ENCODE measurements at regions not wholly inside any gene's neighbourhood (a gene's known extent, or its start where the extent isn't known, plus 50 kb on each side); places are given as distances from the start of the nearest gene placed in this dataset.

GRCh38 chr3:72254483-72254882, 469.5 kb upstream of the PROK2 start:
- Histone ChIP-seq H3K36me3 (ENCODE audit: control insufficient read depth, insufficient read depth, low read length) (no peaks in the 10 kb centered on the region), H3K4me3 (ENCODE audit: low read length) (no peak overlapping the region), H3K9ac (ENCODE audit: low read length) (no peak overlapping the region), H3K27me3 (ENCODE audit: control insufficient read depth, insufficient read depth, low read length) (no peaks in the 10 kb centered on the region), H3K4me1 (ENCODE audit: control insufficient read depth, insufficient read depth, low read length) (peaks cover 19% of the 10 kb centered on the region), H3K9me3 (ENCODE audit: control insufficient read depth, low read length) (no peaks in the 10 kb centered on the region)

GRCh38 chr3:72250725-72251124, 465.8 kb upstream of the PROK2 start:
- no peak overlapping the region for H3K9ac ChIP-seq (ENCODE audit: low read length)
- no peaks in the 10 kb centered on the region for H3K9me3 ChIP-seq (ENCODE audit: control insufficient read depth, low read length)
- peaks cover 8% of the 10 kb centered on the region for H3K4me1 ChIP-seq (ENCODE audit: control insufficient read depth, insufficient read depth, low read length)
- no peaks in the 10 kb centered on the region for H3K27me3 ChIP-seq (ENCODE audit: control insufficient read depth, insufficient read depth, low read length)
- H3K4me3 ChIP-seq (ENCODE audit: low read length): no peak overlapping the region
- H3K36me3 ChIP-seq (ENCODE audit: control insufficient read depth, insufficient read depth, low read length): no peaks in the 10 kb centered on the region

- Histone ChIP-seq H3K4me3 (ENCODE audit: low read length) (no peak overlapping the region), H3K9me3 (ENCODE audit: control insufficient read depth, low read length) (no peaks in the 10 kb centered on the region), H3K4me1 (ENCODE audit: control insufficient read depth, insufficient read depth, low read length) (no peaks in the 10 kb centered on the region), H3K9ac (ENCODE audit: low read length) (no peak overlapping the region), H3K27me3 (ENCODE audit: control insufficient read depth, insufficient read depth, low read length) (no peaks in the 10 kb centered on the region), H3K36me3 (ENCODE audit: control insufficient read depth, insufficient read depth, low read length) (no peaks in the 10 kb centered on the region)
These were observed 463.9 kb upstream of the PROK2 start for GRCh38 chr3:72248869-72249268.

GRCh38 chr3:72248389-72248761, 463.4 kb upstream of the PROK2 start:
- Histone ChIP-seq H3K27me3 (ENCODE audit: control insufficient read depth, insufficient read depth, low read length) (no peaks in the 10 kb centered on the region), H3K4me3 (ENCODE audit: low read length) (no peak overlapping the region), H3K4me1 (ENCODE audit: control insufficient read depth, insufficient read depth, low read length) (no peaks in the 10 kb centered on the region), H3K36me3 (ENCODE audit: control insufficient read depth, insufficient read depth, low read length) (no peaks in the 10 kb centered on the region), H3K9me3 (ENCODE audit: control insufficient read depth, low read length) (no peaks in the 10 kb centered on the region), H3K9ac (ENCODE audit: low read length) (no peak overlapping the region)

- no peak overlapping the region for H3K9ac ChIP-seq (ENCODE audit: low read length)
- no peaks in the 10 kb centered on the region for H3K27me3 ChIP-seq (ENCODE audit: control insufficient read depth, insufficient read depth, low read length)
- H3K9me3 ChIP-seq (ENCODE audit: control insufficient read depth, low read length): no peaks in the 10 kb centered on the region
- no peaks in the 10 kb centered on the region for H3K36me3 ChIP-seq (ENCODE audit: control insufficient read depth, insufficient read depth, low read length)
- H3K4me3 ChIP-seq (ENCODE audit: low read length): no peak overlapping the region
- H3K4me1 ChIP-seq (ENCODE audit: control insufficient read depth, insufficient read depth, low read length): no peaks in the 10 kb centered on the region
These were observed 462.9 kb upstream of the PROK2 start for GRCh38 chr3:72247645-72248388.

GRCh38 chr3:72247126-72247525, 462.2 kb upstream of the PROK2 start:
- H3K27me3 ChIP-seq (ENCODE audit: control insufficient read depth, insufficient read depth, low read length): no peaks in the 10 kb centered on the region
- H3K4me1 ChIP-seq (ENCODE audit: control insufficient read depth, insufficient read depth, low read length): no peaks in the 10 kb centered on the region
- no peaks in the 10 kb centered on the region for H3K9me3 ChIP-seq (ENCODE audit: control insufficient read depth, low read length)
- no peak overlapping the region for H3K4me3 ChIP-seq (ENCODE audit: low read length)
- H3K36me3 ChIP-seq (ENCODE audit: control insufficient read depth, insufficient read depth, low read length): no peaks in the 10 kb centered on the region
- H3K9ac ChIP-seq (ENCODE audit: low read length): no peak overlapping the region

- Histone ChIP-seq H3K36me3 (ENCODE audit: control insufficient read depth, insufficient read depth, low read length) (no peaks in the 10 kb centered on the region), H3K9me3 (ENCODE audit: control insufficient read depth, low read length) (no peaks in the 10 kb centered on the region), H3K27me3 (ENCODE audit: control insufficient read depth, insufficient read depth, low read length) (no peaks in the 10 kb centered on the region), H3K4me3 (ENCODE audit: low read length) (no peak overlapping the region), H3K4me1 (ENCODE audit: control insufficient read depth, insufficient read depth, low read length) (no peaks in the 10 kb centered on the region), H3K9ac (ENCODE audit: low read length) (no peak overlapping the region)
These were observed 461.7 kb upstream of the PROK2 start for GRCh38 chr3:72246685-72247084.

GRCh38 chr3:72245183-72245811, 460.3 kb upstream of the PROK2 start:
- Histone ChIP-seq H3K36me3 (ENCODE audit: control insufficient read depth, insufficient read depth, low read length) (no peaks in the 10 kb centered on the region), H3K27me3 (ENCODE audit: control insufficient read depth, insufficient read depth, low read length) (no peaks in the 10 kb centered on the region), H3K4me1 (ENCODE audit: control insufficient read depth, insufficient read depth, low read length) (no peaks in the 10 kb centered on the region), H3K9me3 (ENCODE audit: control insufficient read depth, low read length) (no peaks in the 10 kb centered on the region), H3K9ac (ENCODE audit: low read length) (no peak overlapping the region), H3K4me3 (ENCODE audit: low read length) (no peak overlapping the region)

GRCh38 chr3:72244396-72244795, 459.4 kb upstream of the PROK2 start:
- Histone ChIP-seq H3K9me3 (ENCODE audit: control insufficient read depth, low read length) (no peaks in the 10 kb centered on the region), H3K4me1 (ENCODE audit: control insufficient read depth, insufficient read depth, low read length) (no peaks in the 10 kb centered on the region), H3K36me3 (ENCODE audit: control insufficient read depth, insufficient read depth, low read length) (no peaks in the 10 kb centered on the region), H3K27me3 (ENCODE audit: control insufficient read depth, insufficient read depth, low read length) (no peaks in the 10 kb centered on the region), H3K4me3 (ENCODE audit: low read length) (no peak overlapping the region), H3K9ac (ENCODE audit: low read length) (no peak overlapping the region)

- Histone ChIP-seq H3K9ac (ENCODE audit: low read length) (no peak overlapping the region), H3K36me3 (ENCODE audit: control insufficient read depth, insufficient read depth, low read length) (no peaks in the 10 kb centered on the region), H3K27me3 (ENCODE audit: control insufficient read depth, insufficient read depth, low read length) (no peaks in the 10 kb centered on the region), H3K4me3 (ENCODE audit: low read length) (no peak overlapping the region), H3K4me1 (ENCODE audit: control insufficient read depth, insufficient read depth, low read length) (no peaks in the 10 kb centered on the region), H3K9me3 (ENCODE audit: control insufficient read depth, low read length) (no peaks in the 10 kb centered on the region)
These were observed 457.4 kb upstream of the PROK2 start for GRCh38 chr3:72242326-72242725.

GRCh38 chr3:72241525-72241924, 456.6 kb upstream of the PROK2 start:
- no peaks in the 10 kb centered on the region for H3K36me3 ChIP-seq (ENCODE audit: control insufficient read depth, insufficient read depth, low read length)
- H3K4me3 ChIP-seq (ENCODE audit: low read length): no peak overlapping the region
- no peaks in the 10 kb centered on the region for H3K9me3 ChIP-seq (ENCODE audit: control insufficient read depth, low read length)
- no peaks in the 10 kb centered on the region for H3K4me1 ChIP-seq (ENCODE audit: control insufficient read depth, insufficient read depth, low read length)
- H3K9ac ChIP-seq (ENCODE audit: low read length): no peak overlapping the region
- no peaks in the 10 kb centered on the region for H3K27me3 ChIP-seq (ENCODE audit: control insufficient read depth, insufficient read depth, low read length)

- Histone ChIP-seq H3K9me3 (ENCODE audit: control insufficient read depth, low read length) (no peaks in the 10 kb centered on the region), H3K4me1 (ENCODE audit: control insufficient read depth, insufficient read depth, low read length) (no peaks in the 10 kb centered on the region), H3K9ac (ENCODE audit: low read length) (no peak overlapping the region), H3K36me3 (ENCODE audit: control insufficient read depth, insufficient read depth, low read length) (no peaks in the 10 kb centered on the region), H3K4me3 (ENCODE audit: low read length) (no peak overlapping the region), H3K27me3 (ENCODE audit: control insufficient read depth, insufficient read depth, low read length) (no peaks in the 10 kb centered on the region)
These were observed 455.6 kb upstream of the PROK2 start for GRCh38 chr3:72240531-72240930.

Data from mucosa of stomach (tissue), 1 donor.